Body of pancreas (tissue), 4 donors: ENCODE measurements at regions not wholly inside any gene's neighbourhood (a gene's known extent, or its start where the extent isn't known, plus 50 kb on each side); places are given as distances from the start of the nearest gene placed in this dataset.

Source experiments
- POLR2A ChIP-seq, 3 donors: fragments of 450-650 bp; IDR thresholded peaks; one replicate each; pipeline ENCODE4 v1.6.1; 2016; ENCODE audit warnings: antibody characterized with exemption in 3 of 3, mild to moderate bottlenecking in 2 of 3
- TF ChIP-seq, protein P1 (sequence below), 7 experiments: fragments of 450-650 bp in 4 of 7; fragments of 200-600 bp in 3 of 7; sonication (generic) in 3 of 7; IDR thresholded peaks; one replicate each; pipeline ENCODE4 v1.5.1; 2016 to 2019; ENCODE audit warnings: antibody characterized with exemption in 7 of 7

GRCh38 chr20:50373674-50374286 is 136.4 kb upstream of the PTPN1 start:
- TF ChIP-seq, protein P1, sequence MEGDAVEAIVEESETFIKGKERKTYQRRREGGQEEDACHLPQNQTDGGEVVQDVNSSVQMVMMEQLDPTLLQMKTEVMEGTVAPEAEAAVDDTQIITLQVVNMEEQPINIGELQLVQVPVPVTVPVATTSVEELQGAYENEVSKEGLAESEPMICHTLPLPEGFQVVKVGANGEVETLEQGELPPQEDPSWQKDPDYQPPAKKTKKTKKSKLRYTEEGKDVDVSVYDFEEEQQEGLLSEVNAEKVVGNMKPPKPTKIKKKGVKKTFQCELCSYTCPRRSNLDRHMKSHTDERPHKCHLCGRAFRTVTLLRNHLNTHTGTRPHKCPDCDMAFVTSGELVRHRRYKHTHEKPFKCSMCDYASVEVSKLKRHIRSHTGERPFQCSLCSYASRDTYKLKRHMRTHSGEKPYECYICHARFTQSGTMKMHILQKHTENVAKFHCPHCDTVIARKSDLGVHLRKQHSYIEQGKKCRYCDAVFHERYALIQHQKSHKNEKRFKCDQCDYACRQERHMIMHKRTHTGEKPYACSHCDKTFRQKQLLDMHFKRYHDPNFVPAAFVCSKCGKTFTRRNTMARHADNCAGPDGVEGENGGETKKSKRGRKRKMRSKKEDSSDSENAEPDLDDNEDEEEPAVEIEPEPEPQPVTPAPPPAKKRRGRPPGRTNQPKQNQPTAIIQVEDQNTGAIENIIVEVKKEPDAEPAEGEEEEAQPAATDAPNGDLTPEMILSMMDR (IDR thresholded peaks at IDR 0.05), result no peak
- TF ChIP-seq POLR2A (IDR thresholded peaks at IDR 0.05), result no peak
